ENCODE measurements at regions not wholly inside any gene's neighbourhood (a gene's known extent, or its start where the extent isn't known, plus 50 kb on each side); places are given as distances from the start of the nearest gene placed in this dataset.

- H3K4me3 ChIP-seq, result peak overlapping the region in 1 of 2 donors; percentile 33
- no peaks in the 10 kb centered on the region for H3K27me3 ChIP-seq
- H3K36me3 ChIP-seq, result no peaks in the 10 kb centered on the region
- H3K27ac ChIP-seq, result peak overlapping the region in 1 of 2 donors; percentile 22
- H3K9me3 ChIP-seq, result no peaks in the 10 kb centered on the region
- intact Hi-C loops (cut with DNase I), result no loop called here
- no peak for DNase-seq (ENCODE audit: low spot score in 2 of 2)
- TF ChIP-seq CTCF (IDR thresholded peaks at IDR 0.05), result no peak
- peaks cover 0 to 17% of the 10 kb centered on the region in 2 donors for H3K4me1 ChIP-seq
These were observed 323.6 kb downstream of the CD83 start for GRCh38 chr6:14440940-14441781.

GRCh38 chr6:14442242-14442641 is 324.7 kb downstream of the CD83 start:
- no peaks in the 10 kb centered on the region for H3K9me3 ChIP-seq

GRCh38 chr6:14443629-14444268 is 326.2 kb downstream of the CD83 start:
- Histone ChIP-seq H3K36me3 (no peaks in the 10 kb centered on the region), H3K9me3 (no peaks in the 10 kb centered on the region), H3K27me3 (no peaks in the 10 kb centered on the region), H3K4me1 (peaks cover 0 to 17% of the 10 kb centered on the region in 2 donors), H3K4me3 (no peak overlapping the region), H3K27ac (no peak overlapping the region)
- intact Hi-C loops (cut with DNase I), result no loop called here
- no peak for DNase-seq (ENCODE audit: low spot score in 2 of 2)
- no peak for TF ChIP-seq CTCF (IDR thresholded peaks at IDR 0.05)

More at GRCh38 chr6:14442242-14442641, 324.7 kb downstream of the CD83 start:
- intact Hi-C loops (cut with DNase I), result no loop called here
- no peak for DNase-seq (ENCODE audit: low spot score in 2 of 2)
- TF ChIP-seq CTCF (IDR thresholded peaks at IDR 0.05), result no peak
- Histone ChIP-seq H3K27me3 (no peaks in the 10 kb centered on the region), H3K36me3 (no peaks in the 10 kb centered on the region), H3K4me3 (no peak overlapping the region), H3K4me1 (peaks cover 0 to 17% of the 10 kb centered on the region in 2 donors), H3K27ac (no peak overlapping the region)

- Histone ChIP-seq H3K27ac (no peak overlapping the region), H3K27me3 (no peaks in the 10 kb centered on the region), H3K36me3 (no peaks in the 10 kb centered on the region), H3K9me3 (no peaks in the 10 kb centered on the region), H3K4me1 (peaks cover 0 to 17% of the 10 kb centered on the region in 2 donors), H3K4me3 (no peak overlapping the region)
- no peak for DNase-seq (ENCODE audit: low spot score in 2 of 2)
- intact Hi-C loops (cut with DNase I), result no loop called here
- no peak for TF ChIP-seq CTCF (IDR thresholded peaks at IDR 0.05)
These were observed 326.9 kb downstream of the CD83 start for GRCh38 chr6:14444295-14444972.

GRCh38 chr6:14447240-14447639 is 329.7 kb downstream of the CD83 start:
- DNase-seq (ENCODE audit: low spot score in 2 of 2), result no peak
- Histone ChIP-seq H3K9me3 (no peaks in the 10 kb centered on the region), H3K4me1 (no peaks in the 10 kb centered on the region), H3K27ac (no peak overlapping the region), H3K27me3 (no peaks in the 10 kb centered on the region), H3K36me3 (no peaks in the 10 kb centered on the region), H3K4me3 (no peak overlapping the region)
- intact Hi-C loops (cut with DNase I), result no loop called here
- no peak for TF ChIP-seq CTCF (IDR thresholded peaks at IDR 0.05)
